GM23248 (cell line): ENCODE measurements at regions not wholly inside any gene's neighbourhood (a gene's known extent, or its start where the extent isn't known, plus 50 kb on each side); places are given as distances from the start of the nearest gene placed in this dataset.

Experiments
- EZH2 ChIP-seq: fragments of 200-600 bp; sonication (generic); IDR thresholded peaks from 2 replicates; pipeline ENCODE4 v1.6.1; 2018; ENCODE audit warnings: antibody characterized with exemption, mild to moderate bottlenecking; ENCODE audit not compliant: insufficient read depth, poor library complexity, severe bottlenecking
- EZH2phosphoT487 ChIP-seq: fragments of 200-600 bp; sonication (generic); IDR thresholded peaks from 2 replicates; pipeline ENCODE4 v1.6.1; 2018; ENCODE audit warnings: antibody characterized with exemption, moderate library complexity, mild to moderate bottlenecking, low read depth; ENCODE audit not compliant: insufficient read depth

DNA sequence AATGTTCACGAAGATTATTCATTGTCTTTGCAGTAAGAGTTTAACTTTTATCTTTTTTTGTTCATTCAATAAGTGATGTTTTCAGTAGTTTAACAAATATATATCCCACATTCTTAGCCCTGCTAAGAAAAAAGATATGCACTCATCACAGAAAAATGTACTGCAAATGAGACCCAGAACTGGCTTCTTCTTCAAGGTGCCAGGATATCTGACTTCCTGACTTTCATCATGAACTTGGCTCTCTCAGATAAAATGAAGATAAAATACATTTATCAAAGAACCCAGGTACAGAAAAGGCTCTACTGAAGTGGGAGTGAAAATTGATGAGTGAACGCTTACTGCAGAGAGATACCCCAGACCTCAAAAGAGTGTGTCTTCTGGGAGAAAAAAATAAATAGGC lies 177.8 kb upstream of the DKK2 start:
- TF ChIP-seq EZH2phosphoT487 (no peak), EZH2 (no peak)
